ENCODE measurements at regions not wholly inside any gene's neighbourhood (a gene's known extent, or its start where the extent isn't known, plus 50 kb on each side); places are given as distances from the start of the nearest gene placed in this dataset.
"Not testable (repeated sequence)": the region's sequence is repeated elsewhere in the genome, so short reads cannot be mapped to it uniquely, and the experiment has no call there.

DNA sequence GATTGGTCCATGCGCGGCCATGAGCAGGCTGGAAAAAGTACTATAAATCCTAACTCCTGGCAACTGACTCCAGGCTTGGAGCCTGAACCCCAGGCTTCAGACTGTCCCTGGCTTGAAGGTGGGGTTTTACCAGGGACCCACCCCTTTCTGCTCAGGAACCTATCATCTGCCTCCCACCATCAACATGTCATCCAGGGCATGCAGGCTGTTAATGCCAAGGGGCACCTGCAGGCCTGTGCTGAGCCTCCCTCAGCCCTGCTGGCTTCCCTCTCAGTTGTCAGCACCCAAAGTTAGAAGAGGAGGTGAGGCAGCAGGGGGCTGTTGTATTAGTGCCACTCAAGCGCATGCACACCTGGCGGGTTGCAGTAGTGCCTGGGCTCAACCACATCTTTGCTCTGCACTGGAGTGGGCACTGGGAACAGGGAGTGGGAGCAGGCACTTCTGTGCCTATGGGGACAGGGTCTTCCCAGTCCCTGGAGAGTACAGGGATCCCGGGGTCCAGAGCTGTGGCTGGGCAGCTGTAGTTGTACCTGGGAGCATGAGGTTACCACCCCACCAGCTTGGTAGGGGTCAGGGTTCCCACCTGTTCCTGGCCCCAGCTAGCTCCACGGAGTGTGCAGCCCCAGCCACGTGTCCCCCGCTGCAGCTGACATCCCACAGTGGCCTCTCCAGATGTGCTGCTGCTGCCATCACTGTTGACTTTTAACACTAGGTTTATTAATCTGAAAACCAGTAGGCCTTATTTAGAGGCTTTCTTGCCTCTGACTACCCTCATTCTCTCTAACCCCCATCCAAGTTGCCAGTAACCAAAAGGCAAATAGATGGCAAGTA is 306.2 kb upstream of the RIOK2 start:
- H3K4me3 Mint-ChIP-seq: no peak overlapping the region
- H3K36me3 Mint-ChIP-seq: no peaks in the 10 kb centered on the region
- H3K27ac Mint-ChIP-seq: no peak overlapping the region
- ATAC-seq (peak; percentile 51), DNase-seq (ENCODE audit: low spot score in 2 of 2) (no peak)
- H3K9me3 Mint-ChIP-seq: peaks cover under 1% of the 10 kb centered on the region
- H3K4me1 Mint-ChIP-seq: no peaks in the 10 kb centered on the region

DNA sequence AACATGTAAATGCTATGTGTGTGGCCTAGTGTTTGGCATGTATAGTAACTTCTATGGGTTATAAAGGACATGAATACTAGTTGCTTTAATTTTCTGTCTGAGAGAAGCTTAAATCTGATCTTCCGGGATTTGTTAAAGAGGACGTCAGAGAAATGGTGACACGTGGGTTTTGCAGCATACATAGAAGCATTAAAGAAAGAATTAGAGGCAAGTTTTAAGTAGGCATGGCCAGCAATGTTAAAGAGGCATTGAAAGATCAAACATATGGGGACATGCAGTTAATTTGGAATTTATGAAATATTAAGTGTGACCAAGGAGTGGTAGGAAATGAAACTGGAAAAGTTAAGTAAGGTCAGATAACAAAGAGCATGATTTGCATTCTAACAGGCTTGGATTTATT is 311.4 kb upstream of the RIOK2 start:
- Mint-ChIP-seq H3K27ac (no peak overlapping the region), H3K4me3 (no peak overlapping the region), H3K9me3 (peaks cover 12% of the 10 kb centered on the region), H3K4me1 (no peaks in the 10 kb centered on the region), H3K36me3 (no peaks in the 10 kb centered on the region)
- ATAC-seq (no peak), DNase-seq (ENCODE audit: low spot score in 2 of 2) (no peak)

DNA sequence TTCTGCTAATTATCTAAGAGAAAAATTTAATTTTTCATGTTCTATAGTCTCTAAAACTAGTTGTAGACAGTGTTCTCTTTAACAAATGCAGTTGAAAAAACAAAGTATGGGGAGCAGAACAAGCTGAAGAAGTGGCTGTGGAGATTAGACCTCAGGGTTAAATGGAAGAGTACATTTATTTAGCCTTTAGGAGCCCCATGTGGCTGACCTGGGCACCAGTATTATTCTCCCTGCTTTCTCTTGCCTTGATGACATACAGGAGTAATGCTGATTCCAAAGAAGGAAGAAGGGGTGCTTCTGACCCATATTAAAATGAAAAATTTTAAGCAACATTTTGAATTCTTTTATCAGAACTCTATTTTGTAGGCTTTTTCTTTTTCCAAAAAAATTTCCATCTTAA is 312.3 kb upstream of the RIOK2 start:
- H3K4me1 Mint-ChIP-seq: no peaks in the 10 kb centered on the region
- no peak overlapping the region for H3K4me3 Mint-ChIP-seq
- no peak for DNase-seq (ENCODE audit: low spot score in 2 of 2)
- ATAC-seq: no peak
- peaks cover 14% of the 10 kb centered on the region for H3K9me3 Mint-ChIP-seq
- H3K27ac Mint-ChIP-seq: no peak overlapping the region
- H3K36me3 Mint-ChIP-seq: no peaks in the 10 kb centered on the region

DNA sequence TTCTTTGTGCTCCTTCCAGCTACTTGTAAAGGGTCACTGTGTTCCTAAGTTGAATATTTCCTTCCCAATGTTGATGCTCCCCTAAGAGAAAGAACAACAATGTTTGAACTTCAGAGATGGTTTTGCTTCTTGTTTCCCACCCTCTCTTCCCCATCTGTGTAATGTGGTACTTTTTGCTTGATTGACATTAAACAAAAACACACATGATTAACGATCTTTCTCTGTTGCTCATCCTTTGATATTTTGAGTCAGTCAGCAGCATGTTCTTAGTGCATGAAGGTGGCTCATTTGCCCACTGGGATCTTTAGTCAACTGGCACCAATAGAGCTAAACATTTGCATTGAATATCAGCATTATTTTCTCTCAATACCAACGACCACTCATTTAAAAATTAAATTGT is 313.0 kb upstream of the RIOK2 start:
- no peak overlapping the region for H3K4me3 Mint-ChIP-seq

DNA sequence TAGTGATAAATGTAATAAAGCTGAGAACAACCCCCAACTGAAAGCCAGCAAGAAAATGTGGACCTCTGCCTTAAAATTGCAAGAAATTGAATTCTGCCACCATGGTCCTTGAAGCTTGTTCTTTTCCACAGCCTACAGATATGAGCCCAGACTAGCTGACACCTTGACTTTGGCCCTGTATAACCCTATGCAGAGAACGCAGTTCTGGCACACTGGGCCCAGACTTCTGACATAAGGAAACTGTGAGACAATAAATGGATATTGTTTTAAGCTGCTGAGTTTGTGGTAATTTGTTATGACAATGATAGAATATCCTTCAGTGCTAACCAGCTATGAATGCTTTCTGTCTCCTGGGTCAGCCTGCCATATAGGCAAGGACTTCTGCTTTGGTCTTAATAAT is 315.6 kb upstream of the RIOK2 start:
- no peak overlapping the region for H3K4me3 Mint-ChIP-seq
- no peaks in the 10 kb centered on the region for H3K4me1 Mint-ChIP-seq
- no peak for ATAC-seq
- DNase-seq (ENCODE audit: low spot score in 2 of 2): no peak
- H3K27ac Mint-ChIP-seq: no peak overlapping the region
- no peaks in the 10 kb centered on the region for H3K36me3 Mint-ChIP-seq
- peaks cover 17% of the 10 kb centered on the region for H3K9me3 Mint-ChIP-seq

More for the DNA sequence above, 313.0 kb upstream of the RIOK2 start:
- no peak for DNase-seq (ENCODE audit: low spot score in 2 of 2)
- H3K9me3 Mint-ChIP-seq: peaks cover 17% of the 10 kb centered on the region
- H3K27ac Mint-ChIP-seq: no peak overlapping the region
- H3K4me1 Mint-ChIP-seq: no peaks in the 10 kb centered on the region
- H3K36me3 Mint-ChIP-seq: no peaks in the 10 kb centered on the region
- no peak for ATAC-seq

DNA sequence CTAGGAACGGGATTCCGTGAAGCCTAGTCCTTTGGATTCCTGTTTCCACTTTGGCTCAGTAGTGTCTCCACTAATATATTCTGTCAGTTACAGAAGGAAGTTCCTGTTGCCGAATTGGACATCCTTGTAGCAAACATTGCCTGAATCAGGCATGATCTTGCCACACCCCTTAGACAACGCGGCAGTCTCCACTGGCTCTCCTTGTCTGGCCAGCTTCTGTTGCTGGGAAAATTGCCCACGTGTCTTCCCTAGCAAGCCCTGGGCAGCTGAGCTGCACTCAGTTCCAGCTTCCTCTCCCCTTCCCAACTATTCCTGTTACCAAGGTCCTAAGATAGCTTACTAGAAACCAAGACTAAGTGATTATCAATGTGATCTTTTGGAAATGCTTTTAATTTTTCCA is 316.6 kb upstream of the RIOK2 start:
- Mint-ChIP-seq H3K9me3 (peaks cover 15% of the 10 kb centered on the region), H3K4me1 (no peaks in the 10 kb centered on the region), H3K4me3 (no peak overlapping the region), H3K36me3 (no peaks in the 10 kb centered on the region), H3K27ac (no peak overlapping the region)
- DNase-seq (ENCODE audit: low spot score in 2 of 2) (no peak), ATAC-seq (no peak)

DNA sequence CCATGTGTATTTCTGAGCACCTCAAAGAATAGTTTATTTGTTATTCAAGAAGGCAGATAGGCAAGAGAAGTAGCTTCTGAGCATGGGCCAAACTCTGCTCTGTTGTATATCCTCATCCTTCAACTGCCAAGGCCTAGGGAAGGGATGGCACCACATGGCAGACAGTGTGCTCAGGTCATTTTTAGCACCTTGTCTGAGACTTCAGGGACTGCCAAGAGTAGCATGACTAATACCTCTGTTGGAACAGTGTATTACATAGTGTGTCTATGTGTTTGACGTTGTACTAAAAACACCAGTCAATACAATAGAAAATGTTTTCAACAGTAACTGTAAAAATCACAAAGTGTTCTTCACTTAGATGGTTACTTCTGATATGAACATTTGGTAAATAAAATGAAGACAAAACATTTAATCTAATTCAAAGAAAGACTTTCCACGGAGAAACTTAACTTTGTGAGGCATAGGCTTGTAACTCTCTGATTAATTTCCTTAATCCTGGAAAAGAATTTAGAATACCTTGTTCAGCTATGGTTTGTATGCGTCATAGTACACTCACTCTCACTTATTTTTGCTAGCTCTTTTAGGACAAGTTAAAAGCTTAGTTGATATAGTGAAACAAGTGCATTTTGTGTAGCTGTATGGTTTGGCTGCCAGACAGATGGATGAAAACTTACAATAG is 318.4 kb upstream of the RIOK2 start:
- Mint-ChIP-seq H3K36me3 (no peaks in the 10 kb centered on the region), H3K4me1 (no peaks in the 10 kb centered on the region), H3K27ac (no peak overlapping the region), H3K4me3 (no peak overlapping the region), H3K9me3 (peaks cover 11% of the 10 kb centered on the region)
- ATAC-seq (no peak), DNase-seq (ENCODE audit: low spot score in 2 of 2) (no peak)

DNA sequence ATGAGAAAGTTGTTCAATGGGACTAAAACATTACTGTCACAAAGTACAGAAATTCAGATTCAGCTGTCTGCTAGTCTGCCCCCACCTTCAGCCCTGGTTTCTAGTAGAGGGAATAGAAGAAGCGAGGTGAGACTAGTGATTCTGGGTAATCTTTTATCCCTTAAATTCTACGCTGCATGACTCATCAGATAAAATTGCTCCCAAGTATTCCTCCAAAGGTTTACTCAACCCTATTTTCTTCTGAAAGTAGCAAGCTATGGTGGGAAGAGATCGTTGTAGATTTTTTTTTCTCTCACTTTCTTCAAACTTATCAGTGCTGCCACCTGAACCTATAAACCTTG is 318.9 kb upstream of the RIOK2 start:
- ATAC-seq (no peak), DNase-seq (ENCODE audit: low spot score in 2 of 2) (no peak)
- no peaks in the 10 kb centered on the region for H3K36me3 Mint-ChIP-seq
- no peak overlapping the region for H3K4me3 Mint-ChIP-seq
- H3K27ac Mint-ChIP-seq: no peak overlapping the region
- peaks cover 15% of the 10 kb centered on the region for H3K9me3 Mint-ChIP-seq
- H3K4me1 Mint-ChIP-seq: no peaks in the 10 kb centered on the region

DNA sequence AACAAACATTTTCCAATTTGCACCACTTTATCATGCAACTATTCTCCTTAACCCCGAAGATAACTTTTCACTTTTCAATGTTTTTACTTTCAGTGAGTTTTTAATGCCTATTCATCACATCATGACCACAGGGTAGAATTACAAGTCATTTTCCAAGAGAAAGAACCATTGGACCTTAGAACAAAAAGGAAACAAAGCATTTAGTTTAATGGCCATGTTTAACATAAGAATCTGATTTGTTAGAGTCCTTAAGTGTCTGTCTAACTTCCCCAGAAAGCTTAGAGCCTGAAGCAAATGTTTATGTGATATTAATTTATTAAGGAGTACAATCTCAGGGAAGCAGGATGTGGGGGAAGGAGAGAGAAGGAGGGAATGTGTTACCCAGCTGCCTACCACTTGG is 325.8 kb upstream of the RIOK2 start:
- Mint-ChIP-seq H3K9me3 (peaks cover 8% of the 10 kb centered on the region), H3K4me1 (no peaks in the 10 kb centered on the region), H3K27ac (no peak overlapping the region), H3K36me3 (no peaks in the 10 kb centered on the region), H3K4me3 (no peak overlapping the region)
- DNase-seq (ENCODE audit: low spot score in 2 of 2) (no peak), ATAC-seq (no peak)

DNA sequence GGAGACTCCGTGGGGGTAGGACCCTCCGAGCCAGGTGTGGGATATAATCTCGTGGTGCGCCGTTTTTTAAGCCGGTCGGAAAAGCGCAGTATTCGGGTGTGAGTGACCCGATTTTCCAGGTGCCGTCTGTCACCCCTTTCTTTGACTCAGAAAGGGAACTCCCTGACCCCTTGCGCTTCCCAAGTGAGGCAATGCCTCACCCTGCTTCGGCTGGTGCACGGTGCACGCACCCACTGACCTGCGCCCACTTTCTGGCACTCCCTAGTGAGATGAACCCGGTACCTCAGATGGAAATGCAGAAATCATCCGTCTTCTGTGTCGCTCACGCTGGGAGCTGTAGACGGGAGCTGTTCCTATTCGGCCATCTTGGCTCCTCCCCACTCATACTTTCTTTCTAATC is 336.5 kb upstream of the RIOK2 start:
- not testable (repeated sequence) for H3K4me1 Mint-ChIP-seq; ATAC-seq; H3K27ac Mint-ChIP-seq; H3K36me3 Mint-ChIP-seq; DNase-seq (ENCODE audit: low spot score in 2 of 2); H3K4me3 Mint-ChIP-seq; H3K9me3 Mint-ChIP-seq

DNA sequence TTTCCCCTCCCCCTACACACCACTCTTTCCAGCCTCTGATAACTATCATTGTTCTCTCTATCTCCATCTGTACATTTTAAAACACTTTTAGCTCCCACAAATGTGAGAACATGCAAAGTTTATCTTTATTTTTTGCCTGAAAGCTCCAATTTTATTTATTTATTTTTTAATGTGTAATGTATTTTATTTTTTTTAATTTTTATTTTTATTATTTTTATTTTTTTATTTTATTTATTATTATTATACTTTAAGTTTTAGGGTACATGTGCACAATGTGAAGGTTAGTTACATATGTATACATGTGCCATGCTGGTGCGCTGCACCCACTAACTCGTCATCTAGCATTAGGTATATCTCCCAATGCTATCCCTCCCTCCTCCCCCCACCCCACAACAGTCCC is 340.3 kb upstream of the RIOK2 start:
- DNase-seq (ENCODE audit: low spot score in 2 of 2); H3K4me3 Mint-ChIP-seq; H3K36me3 Mint-ChIP-seq; H3K27ac Mint-ChIP-seq; ATAC-seq; H3K4me1 Mint-ChIP-seq: not testable (repeated sequence)
- H3K9me3 Mint-ChIP-seq: peaks cover 15% of the 10 kb centered on the region

DNA sequence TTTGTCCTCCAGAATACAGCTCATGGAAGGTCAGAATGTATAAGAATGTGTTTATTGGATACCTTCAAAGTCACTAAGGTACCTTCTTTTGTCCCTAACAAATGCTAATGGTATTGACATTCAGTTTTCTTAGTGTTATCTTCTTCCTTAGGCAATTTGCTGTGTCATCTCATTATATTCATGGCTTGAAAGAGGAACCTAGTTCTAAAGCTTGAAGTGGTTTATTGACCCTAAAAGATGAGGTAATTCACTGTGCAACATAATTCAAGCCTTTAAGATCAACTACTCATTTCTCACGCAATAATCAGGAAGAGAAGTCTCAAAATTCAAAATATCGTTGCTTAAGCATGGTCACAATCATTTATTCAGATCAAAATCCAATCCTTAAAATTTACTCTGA is 342.7 kb upstream of the RIOK2 start:
- DNase-seq (ENCODE audit: low spot score in 2 of 2): no peak
- Mint-ChIP-seq H3K4me1 (no peaks in the 10 kb centered on the region), H3K36me3 (no peaks in the 10 kb centered on the region), H3K4me3 (no peak overlapping the region), H3K27ac (no peak overlapping the region), H3K9me3 (peaks cover 6% of the 10 kb centered on the region)
- ATAC-seq: no peak

DNA sequence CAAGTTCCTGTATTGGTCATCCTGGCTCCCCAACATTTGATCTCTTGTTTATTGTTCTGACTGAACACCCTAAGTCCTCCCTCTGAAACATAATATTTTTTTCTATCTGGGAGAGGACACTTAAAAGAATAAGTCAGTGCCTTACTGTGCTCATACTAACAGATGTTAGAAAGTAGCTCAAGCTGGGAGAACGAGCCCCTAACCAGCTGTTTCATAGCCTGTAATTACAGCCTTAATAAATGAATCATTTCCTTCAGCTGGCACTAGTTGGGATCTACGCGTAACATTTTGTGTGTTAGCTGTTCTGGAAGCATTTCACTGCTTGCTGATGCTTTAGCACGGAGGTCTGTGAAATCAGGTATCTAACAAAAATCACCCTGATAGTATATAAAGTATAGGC is 345.9 kb upstream of the RIOK2 start:
- ATAC-seq (no peak), DNase-seq (ENCODE audit: low spot score in 2 of 2) (no peak)
- H3K4me3 Mint-ChIP-seq: no peak overlapping the region
- H3K27ac Mint-ChIP-seq: no peak overlapping the region
- H3K4me1 Mint-ChIP-seq: no peaks in the 10 kb centered on the region
- peaks cover 14% of the 10 kb centered on the region for H3K9me3 Mint-ChIP-seq
- H3K36me3 Mint-ChIP-seq: no peaks in the 10 kb centered on the region

DNA sequence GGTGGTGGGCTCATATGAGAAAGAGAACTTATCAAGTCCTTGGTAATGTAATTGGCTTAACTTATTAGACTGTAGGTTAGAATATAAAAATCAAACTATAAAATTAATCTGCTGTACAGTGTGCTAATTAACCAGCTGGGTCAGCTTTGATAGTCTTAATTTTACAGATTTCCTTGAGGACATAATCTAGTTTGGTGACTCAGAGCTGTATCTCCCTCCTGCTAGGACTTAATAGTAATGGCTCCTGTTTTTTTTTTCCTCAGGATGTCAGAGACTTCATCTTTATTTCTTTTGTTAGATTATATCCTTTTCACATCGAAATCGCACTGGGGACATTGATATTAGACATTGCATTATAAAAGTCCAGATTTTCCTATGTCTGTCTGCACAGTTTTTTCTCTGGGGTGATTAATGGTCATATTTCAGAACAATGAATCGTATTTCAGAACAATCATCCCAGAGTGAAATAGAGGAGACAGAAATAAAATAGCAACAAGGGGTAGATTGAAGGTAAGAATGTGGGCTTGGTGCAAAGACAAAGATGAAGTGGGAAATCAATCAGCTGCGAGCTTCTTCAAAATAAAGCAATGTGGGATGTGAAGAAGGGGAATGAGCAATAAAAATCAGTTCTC is 346.4 kb upstream of the RIOK2 start:
- Mint-ChIP-seq H3K4me1 (no peaks in the 10 kb centered on the region), H3K27ac (no peak overlapping the region), H3K36me3 (no peaks in the 10 kb centered on the region), H3K9me3 (peaks cover 16% of the 10 kb centered on the region), H3K4me3 (no peak overlapping the region)
- ATAC-seq (no peak), DNase-seq (ENCODE audit: low spot score in 2 of 2) (no peak)

DNA sequence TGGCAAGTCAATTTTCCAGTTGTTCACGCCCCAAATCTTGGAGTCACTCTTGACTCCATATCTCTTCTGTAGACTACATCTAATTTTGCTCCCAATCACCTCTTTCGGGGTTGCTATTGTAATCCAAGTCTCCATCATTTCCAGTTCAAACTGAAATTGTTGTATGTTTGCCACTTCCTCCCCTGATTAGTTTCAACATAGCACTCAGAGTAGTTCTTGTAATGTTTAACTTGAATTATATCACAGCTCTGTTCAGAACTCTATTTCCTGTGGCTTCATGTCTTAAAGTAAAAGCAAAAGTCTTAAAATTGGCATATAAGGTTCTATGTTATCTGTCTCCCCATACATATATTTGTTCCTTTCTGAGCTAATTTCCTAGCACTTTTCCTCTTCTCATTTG is 348.5 kb upstream of the RIOK2 start:
- no peaks in the 10 kb centered on the region for H3K36me3 Mint-ChIP-seq
- DNase-seq (ENCODE audit: low spot score in 2 of 2): no peak
- H3K4me1 Mint-ChIP-seq: no peaks in the 10 kb centered on the region
- no peak overlapping the region for H3K4me3 Mint-ChIP-seq
- no peak overlapping the region for H3K27ac Mint-ChIP-seq
- ATAC-seq: no peak
- peaks cover 14% of the 10 kb centered on the region for H3K9me3 Mint-ChIP-seq

DNA sequence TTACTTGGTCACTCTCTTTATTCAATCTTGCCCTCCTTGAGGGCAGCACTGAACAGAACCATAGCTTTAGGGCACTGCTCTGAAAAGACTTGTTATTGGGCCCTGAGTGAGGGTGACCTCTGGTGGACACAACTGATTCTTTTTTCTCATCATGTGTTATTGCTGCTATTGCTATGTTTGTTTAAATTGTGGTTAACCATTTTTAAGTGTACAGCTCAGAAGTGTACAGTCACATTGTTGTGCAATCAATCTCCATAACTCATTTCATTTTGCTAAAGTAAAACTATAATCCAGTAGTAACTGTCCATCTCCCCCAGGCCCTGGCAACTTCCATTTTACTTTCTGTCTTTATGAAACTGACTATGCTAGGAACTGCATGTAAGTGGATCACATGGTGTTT is 351.1 kb upstream of the RIOK2 start:
- H3K27ac Mint-ChIP-seq: no peak overlapping the region
- no peaks in the 10 kb centered on the region for H3K4me1 Mint-ChIP-seq
- H3K9me3 Mint-ChIP-seq: peaks cover 14% of the 10 kb centered on the region
- H3K4me3 Mint-ChIP-seq: no peak overlapping the region
- peak; percentile 37 for ATAC-seq
- H3K36me3 Mint-ChIP-seq: no peaks in the 10 kb centered on the region
- no peak for DNase-seq (ENCODE audit: low spot score in 2 of 2)

All from stimulated activated effector memory CD8-positive, alpha-beta T cell treated with anti-CD3 and anti-CD28 coated beads, Interleukin-12 subunit alpha, Interleukin-12 subunit beta, amount 100 ng/mL, for 72 hours (primary cell).